HG03342 (cell line): ENCODE measurements at regions not wholly inside any gene's neighbourhood (a gene's known extent, or its start where the extent isn't known, plus 50 kb on each side); places are given as distances from the start of the nearest gene placed in this dataset.
A peak's percentile ranks its signal among the peaks of the same experiment; 100 is the strongest.

Experiments used
- ATAC-seq: cut with Tn5 transposase; IDR thresholded peaks from one replicate; pipeline ENCODE4 v1.9.1; 2021; ENCODE audit warnings: mild to moderate bottlenecking, moderate library complexity; ENCODE audit not compliant: unreplicated experiment

DNA sequence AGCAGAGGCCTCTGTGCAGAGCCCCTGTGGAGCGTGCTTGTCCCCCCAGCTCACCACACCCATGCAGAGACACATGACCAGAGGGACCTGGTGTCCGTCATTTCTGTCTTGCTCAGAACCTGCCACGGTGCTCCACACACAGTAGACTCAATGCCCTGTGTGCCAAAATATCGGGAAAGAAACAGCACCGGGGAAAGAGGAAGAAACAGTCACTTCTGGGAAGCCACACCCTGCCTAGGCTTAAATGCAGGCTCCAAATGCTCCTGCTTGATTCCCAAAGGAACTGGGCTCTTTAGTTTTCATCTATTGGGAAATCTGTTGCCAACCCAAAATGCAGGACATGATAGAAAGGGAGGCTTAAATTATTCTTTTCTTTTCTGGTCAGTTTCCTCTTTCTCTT is 503.9 kb downstream of the CD83 start:
- ATAC-seq, result no peak

DNA sequence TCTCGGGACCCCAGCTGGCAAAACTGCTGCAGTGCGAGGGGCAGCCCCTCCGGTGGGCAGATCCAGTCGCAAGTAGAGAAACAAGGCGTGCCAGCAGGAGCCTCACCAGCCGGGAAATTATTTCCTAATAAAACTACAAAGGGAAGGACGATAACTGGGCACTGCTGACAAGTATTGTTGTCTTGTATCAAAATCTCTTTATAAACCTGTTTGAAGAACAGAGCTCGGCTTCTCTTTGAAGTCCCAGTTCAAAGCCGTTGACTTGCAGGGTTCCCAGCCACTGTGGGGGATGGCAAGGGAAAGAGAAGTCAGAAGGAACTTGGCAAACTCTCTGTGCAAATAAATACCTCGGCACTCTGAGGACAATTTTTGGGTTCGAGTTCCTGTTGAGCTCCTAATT is 504.5 kb downstream of the CD83 start:
- no peak for ATAC-seq

DNA sequence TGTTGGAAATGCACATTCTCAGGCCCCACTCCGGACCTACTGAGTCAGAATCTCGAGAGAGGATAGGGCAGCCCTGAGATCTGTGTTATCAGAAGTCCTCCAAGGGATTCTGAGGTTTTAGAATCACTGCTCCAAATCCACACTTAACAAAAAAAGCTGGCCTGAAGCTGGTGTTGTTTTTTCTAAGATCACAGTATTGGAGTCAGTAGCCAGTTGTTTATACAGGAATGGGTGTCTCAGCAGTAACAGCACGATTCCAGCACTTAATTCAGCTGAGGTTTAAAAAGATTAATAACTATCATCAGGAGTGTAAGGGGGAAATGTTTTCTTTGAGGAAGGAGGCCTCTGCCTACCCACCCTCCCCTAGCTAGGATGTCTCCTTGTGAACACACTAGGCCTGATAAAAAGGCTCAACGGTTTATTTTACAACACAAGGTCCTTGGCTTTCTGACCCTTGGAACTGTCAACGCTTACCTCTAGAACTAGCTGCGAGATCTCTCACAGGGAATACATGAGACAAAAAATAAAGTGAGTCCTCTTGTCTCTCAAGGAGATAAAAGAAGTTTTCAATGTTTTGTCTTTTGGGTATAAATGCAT is 505.4 kb downstream of the CD83 start:
- ATAC-seq, result no peak

DNA sequence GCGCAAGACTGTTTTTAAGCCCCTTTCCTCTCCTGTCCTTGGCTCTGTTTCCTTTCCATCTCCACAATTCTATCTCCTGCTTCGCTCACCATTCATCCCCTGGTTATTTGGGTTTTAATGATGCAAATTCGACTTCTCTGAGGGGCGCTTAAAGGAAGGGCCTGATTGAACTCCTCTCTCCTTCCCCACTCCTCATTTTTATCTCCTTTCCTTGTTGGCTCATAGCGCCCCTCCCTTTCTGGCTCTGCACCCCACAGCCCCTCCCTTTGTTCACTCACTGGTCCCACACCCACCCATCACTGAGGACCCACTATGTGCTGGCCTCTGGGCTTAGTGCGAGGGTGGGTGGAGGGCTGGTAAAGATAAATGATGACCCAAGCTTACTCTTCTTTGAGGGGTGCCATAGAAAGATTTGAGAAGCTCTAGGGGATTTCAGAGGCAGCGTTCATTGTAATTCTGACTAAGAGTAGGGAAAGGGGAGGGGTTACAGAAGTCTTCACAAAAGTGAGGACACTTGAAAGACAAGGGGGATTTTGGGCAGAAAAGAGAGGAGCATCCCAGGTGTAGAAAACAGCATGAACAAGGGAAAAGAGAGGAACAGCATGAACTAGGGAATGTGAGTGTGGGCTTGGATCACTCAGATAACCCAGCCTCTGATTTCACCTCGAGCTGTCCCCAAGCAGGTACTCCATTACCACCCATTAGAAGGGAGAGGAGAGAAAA is 507.8 kb downstream of the CD83 start:
- no peak for ATAC-seq

DNA sequence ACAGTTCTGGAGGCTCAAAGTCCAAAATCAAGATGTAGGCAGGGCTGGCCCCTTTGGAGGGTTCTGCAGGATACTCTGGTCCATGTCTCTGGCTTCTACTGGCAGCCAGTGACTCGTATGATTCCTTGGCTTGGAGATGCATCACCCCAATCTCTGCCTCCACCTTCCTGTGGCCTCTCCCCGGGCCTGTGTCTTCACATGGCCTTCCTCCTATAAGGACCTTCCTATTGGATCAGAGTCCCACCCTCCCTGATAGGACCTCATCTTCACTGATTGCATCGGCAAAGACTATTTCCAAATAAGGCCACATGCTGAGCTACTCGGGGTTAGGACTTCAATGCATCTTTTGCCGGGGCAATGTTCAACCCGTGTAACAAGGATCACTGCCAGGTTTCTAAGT is 509.0 kb downstream of the CD83 start:
- ATAC-seq, result no peak

GRCh38 chr6:14630016-14630415 is 512.4 kb downstream of the CD83 start:
- no peak for ATAC-seq

GRCh38 chr6:14633479-14633878 is 515.9 kb downstream of the CD83 start:
- no peak for ATAC-seq

DNA sequence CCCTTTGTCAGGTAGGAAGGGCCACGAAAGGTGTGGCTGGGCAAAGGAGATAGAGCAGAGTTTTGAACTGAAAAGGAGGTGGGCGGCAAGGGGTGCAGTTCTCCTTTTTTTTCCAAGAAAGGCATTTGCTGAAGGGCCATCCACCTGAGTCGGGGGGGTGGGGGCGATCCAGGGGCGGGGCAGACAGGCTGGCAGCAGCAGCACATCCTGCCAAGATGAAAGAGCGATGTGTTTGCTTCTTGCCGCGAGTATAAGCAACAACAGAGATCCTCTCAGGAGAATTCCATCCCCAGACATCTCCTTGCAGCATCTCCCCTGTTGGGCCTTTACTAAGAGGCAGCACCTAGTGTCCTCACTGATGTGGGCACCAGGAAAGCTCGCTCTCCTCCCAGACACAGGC is 516.5 kb downstream of the CD83 start:
- no peak for ATAC-seq

GRCh38 chr6:14635195-14635594 is 517.6 kb downstream of the CD83 start:
- no peak for ATAC-seq

DNA sequence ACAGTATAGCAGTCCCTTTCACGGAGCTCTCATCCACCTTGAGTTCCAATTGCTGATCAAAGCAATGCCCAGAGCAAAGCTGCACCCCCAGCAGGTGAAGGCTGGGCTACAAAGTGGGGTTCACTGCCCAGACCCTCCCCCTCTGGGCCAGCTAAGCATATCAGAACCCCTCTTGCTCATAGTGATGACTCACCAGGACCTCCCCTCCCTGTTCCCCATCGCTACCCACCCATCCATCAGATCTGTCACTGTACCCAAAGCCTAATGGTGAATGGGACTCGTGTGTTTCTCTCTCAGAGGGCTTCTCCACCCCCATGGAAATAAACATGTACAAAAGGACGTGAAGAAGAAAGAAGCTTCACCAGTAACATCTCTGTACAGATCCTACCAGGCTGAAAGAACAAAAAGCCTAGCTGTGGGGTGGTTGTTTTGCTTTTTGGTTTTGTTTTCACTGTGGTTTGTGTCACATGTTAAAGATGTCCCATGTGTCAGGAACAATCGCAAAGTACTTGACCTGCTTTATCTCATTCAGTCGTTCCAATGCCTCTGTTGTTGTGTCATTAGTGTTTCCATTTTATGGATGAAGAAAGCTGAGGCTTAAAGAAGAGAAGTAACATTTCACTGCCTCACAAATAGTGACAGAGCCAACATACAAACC is 518.5 kb downstream of the CD83 start:
- peak; percentile 50 for ATAC-seq

DNA sequence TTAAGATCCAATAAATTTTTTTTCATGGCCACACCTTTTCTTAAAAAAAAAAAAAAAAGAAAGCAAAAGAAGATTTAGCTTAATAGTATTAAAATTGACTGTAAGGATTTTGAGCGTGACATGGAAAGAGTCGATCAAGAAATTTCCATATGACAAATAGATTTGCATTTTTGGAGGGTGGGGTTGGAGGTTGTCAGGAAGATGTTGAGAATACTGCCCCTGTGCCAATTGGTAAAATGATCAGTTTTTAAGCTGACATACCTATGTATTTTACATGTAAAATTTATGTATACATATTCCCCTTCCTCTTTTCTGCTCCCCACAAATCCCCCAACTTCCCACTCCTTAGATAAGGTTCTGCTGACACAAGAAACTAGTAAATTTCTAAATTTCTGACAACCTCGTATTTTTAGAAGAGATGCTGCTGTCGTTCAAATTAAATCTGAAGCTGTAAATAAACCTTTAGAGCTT is 520.9 kb downstream of the CD83 start:
- no peak for ATAC-seq

DNA sequence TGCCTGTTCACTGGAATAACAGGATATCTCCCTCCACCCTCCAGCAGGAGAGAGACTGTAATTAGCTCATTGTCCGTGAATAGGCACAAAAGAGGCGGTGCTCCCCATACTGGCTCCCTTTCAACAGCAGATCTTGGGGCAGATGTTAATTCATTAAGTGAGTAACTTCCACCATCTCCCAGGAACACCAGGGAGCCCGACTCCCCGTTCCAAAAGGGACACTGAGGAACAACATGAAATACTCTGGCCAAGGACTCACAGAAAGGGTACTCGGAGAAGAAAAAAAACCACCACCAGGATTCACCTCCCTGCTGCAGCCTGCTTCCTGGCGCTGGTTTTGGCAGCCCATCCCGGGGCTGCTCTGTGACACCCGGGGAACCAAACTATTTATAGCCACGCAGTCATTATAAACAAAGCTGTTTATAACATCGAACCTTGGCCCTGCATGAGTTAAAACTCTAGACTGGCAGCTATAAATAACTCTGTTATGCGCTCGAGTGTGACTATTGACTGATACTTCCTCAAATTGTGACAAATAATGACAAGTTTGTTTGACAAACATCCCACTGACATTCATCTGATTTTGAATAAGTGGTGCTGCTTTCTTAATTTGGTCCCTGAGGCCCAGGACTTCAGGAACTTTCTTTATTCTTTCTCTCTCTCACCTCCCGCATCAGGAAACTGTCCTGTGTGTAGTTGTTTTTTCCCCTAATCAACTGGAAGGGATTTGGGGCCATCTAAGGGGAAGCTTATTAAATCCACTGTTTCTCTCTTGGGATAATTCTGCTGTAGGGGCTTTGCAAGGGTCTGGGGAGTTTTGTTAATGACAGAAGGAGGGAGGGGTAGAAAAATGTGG is 521.6 kb downstream of the CD83 start:
- no peak for ATAC-seq

DNA sequence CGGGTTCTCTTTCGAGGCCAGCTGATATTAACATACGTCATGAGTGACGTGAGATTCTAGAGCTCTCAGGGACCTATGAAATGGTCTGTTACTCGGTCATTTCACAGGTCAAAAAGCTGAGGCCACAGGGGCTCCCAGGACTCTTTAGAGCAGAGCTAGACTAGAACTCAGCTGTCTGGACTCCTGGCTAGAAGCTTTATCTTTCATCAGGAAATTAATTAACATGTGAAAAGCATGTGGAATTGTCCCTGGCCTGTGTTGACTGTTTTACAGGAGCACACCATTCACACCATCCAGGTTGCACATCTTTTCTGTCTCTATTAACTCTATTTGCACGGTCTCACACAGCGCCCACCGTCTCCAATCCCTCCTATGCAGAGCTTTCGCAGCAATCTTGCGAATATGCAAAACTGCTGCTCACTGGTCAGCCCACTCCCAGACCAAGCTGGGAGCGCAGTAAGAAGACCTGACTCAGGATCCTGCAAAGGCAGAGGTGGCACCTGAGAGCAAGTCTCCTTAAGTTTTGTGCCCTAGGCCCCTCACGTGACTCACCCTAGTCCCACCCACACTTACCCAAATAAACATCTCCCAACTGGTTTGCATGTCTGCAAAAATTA is 522.5 kb downstream of the CD83 start:
- ATAC-seq, result no peak

GRCh38 chr6:14640631-14641030 is 523.1 kb downstream of the CD83 start:
- no peak for ATAC-seq

DNA sequence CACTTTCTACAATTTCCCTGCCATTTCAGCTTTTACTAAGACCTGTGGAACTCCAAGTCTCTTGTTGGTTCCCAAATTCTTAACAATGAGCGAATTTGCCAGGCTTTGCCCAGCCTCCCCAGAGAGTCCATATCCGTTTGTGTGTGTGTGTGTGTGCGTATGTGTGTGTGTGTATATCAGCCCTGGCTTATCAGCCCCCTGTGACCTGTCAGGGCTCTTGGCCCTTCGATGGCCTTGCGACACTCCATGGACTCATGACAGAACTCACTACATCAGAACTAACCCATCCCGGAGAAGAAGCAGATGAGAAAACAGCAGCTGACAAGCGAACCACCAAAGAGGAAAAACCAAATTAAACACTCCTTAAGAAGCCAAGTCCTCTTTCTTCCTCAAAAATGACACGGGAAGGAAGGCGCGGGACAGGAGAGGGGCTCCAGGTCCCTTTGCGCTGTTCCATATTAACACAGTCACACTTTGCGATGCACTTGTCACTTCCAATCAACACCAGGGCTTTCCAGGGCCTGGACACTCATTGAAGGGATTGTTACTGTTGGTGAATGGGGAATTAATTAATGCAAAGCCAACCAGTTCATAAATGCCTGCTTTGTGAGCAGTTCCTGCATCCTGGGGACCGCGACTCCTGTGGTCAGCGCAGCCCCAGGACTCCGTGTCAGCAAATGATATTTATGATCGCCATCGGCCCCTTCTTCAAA is 524.0 kb downstream of the CD83 start:
- no peak for ATAC-seq

- ATAC-seq, result no peak
Measured at GRCh38 chr6:14642136-14642505, 524.5 kb downstream of the CD83 start.

DNA sequence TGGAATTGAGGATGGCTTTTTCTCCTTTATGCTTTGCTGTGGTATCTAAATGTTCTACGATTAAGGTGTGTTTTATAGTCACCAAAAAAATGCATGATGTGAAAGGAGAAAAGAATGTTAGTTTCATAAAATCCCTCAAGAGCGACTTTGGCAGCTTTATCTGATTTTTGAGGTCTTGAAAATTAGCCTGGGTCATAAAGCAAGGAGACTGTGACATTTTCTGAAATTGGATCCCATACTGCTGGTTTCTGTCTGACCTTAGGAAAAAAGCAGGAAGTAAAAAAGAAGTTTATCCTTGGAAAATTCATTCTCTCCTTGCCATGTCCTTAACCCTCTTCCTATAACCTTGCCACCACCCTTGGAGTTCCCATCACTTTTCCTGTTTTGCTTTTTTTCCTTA is 525.3 kb downstream of the CD83 start:
- no peak for ATAC-seq

DNA sequence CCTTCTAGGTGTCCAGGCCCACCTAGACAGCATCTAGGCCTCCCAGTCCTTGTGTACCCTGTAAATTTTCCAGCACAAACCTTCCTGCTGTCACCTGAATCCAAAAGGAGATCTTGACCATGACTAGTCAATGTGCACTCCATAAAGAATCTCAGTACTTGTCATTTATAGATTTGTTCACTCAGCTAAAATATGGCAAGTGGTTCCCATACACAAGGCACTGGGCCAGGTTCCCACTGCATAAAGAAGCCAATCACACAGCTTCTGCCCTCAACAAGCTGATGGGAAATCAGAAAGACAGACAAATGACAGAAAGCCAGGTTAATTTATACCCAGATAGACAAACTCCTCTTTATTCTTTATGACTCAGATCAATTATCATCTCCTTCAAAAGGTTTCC is 526.8 kb downstream of the CD83 start:
- no peak for ATAC-seq

DNA sequence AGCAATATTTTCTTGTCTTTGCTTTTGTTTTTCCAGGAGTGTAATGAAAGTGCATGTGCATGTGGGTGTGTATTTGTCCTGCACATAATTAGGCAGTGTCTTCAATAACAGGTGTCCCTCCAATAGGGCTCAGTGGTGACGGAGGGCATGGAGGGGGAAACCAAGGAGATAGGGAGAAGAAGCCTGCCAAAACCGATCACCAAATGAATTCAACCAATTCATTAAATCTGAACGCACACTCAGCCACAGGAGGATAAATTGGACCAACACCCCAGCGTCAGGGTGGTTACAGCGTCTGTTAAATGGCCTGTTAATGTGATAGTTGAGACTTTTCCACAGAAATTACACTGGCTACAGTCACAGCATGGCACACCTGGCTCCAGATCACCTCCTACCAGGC is 527.6 kb downstream of the CD83 start:
- no peak for ATAC-seq

DNA sequence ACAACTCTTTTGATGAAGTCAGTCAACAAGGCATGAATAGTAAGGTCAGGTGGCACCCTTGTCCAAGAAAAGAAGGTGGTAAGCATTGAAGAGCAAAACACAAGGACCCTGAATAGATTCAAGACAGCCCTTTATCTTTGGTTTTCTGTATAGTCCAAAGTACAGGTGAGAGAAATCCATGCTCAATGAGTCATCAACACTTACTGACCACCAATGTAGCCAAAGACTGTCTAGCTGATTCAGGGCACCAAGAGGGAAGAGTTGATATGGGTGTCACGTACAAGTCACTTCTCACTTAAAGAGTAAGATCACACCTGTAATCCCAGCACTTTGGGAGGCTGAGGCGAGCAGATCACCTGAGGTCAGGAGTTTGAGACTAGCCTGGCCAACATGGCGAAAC is 528.3 kb downstream of the CD83 start:
- ATAC-seq, result no peak
